ENCODE measurements at regions not wholly inside any gene's neighbourhood (a gene's known extent, or its start where the extent isn't known, plus 50 kb on each side); places are given as distances from the start of the nearest gene placed in this dataset.

DNA sequence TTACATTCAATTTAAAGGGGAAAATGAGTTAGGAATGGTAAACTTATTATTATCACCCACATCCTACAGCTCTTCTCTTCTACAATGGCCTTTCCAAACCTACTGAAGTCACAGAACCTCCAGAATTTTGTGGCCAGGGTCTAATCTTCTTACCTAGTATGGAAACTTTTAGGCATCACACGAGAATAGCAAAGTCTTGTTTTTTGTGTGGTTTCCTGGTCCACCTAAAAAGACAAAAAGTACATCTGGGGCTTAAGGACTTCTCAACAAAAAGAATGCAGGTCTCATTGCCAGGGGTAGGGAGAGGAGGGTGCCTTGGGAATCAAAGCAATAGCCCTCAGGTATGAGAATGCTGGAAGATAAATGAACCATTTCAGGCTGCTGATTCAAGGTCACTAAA, 345.3 kb downstream of the LMX1A start:
- no peak overlapping the region for H3K9ac ChIP-seq (replicated peaks; ENCODE audit: extremely low read depth, insufficient read depth, low read length)

GRCh38 chr1:165010418-165011070, 346.0 kb downstream of the LMX1A start:
- H3K4me2 ChIP-seq (ENCODE audit: insufficient read depth, low read length): no peak overlapping the region
- no peak overlapping the region for H2AFZ ChIP-seq (ENCODE audit: low read depth, low read length)
- H3K9me1 ChIP-seq (replicated peaks; ENCODE audit: control insufficient read depth, extremely low read depth, insufficient read depth, low read length): no peaks in the 10 kb centered on the region
- H4K20me1 ChIP-seq (replicated peaks; ENCODE audit: control insufficient read depth, extremely low read depth, insufficient read depth, low read length): no peaks in the 10 kb centered on the region
- BruUV-seq (replicated peaks): no TSS peak
- ChIA-PET CTCF (no interaction called here), POLR2A (no interaction called here)
- no peak for TF ChIP-seq MYC (IDR thresholded peaks at IDR 0.05; ENCODE audit: low read depth, low read length)
- no peak for TF ChIP-seq POLR2AphosphoS5 (IDR thresholded peaks at IDR 0.05; ENCODE audit: insufficient read depth, low read depth, low read length)
- no peak for TF ChIP-seq FOS (IDR thresholded peaks at IDR 0.05; ENCODE audit: borderline replicate concordance, insufficient read depth, low read length)
- no peak for TF ChIP-seq GATA2 (IDR thresholded peaks at IDR 0.05; ENCODE audit: insufficient read depth, insufficient read length, low read depth, low read length)
- no peak for TF ChIP-seq EZH2 (IDR thresholded peaks at IDR 0.05; ENCODE audit: borderline replicate concordance, low read depth, low read length, severe bottlenecking)
- TF ChIP-seq CTCF (IDR thresholded peaks at IDR 0.05; ENCODE audit: extremely low read depth in 1 of 2, insufficient read depth in 1 of 2, low read depth in 1 of 2, low read length in 2 of 2): no peak
- TF ChIP-seq MAX (IDR thresholded peaks at IDR 0.05; ENCODE audit: insufficient read depth, insufficient read length): no peak
- TF ChIP-seq JUN (IDR thresholded peaks at IDR 0.05; ENCODE audit: borderline replicate concordance, insufficient read depth, insufficient read length, low read depth): no peak
- TF ChIP-seq POLR2A (IDR thresholded peaks at IDR 0.05; ENCODE audit: low read depth, low read length): no peak
- no peak for DNase-seq (ENCODE audit: low read depth, low spot score)
- no peak overlapping the region for H3K9ac ChIP-seq (replicated peaks; ENCODE audit: extremely low read depth, insufficient read depth, low read length)
- no peaks in the 10 kb centered on the region for H3K4me1 ChIP-seq (ENCODE audit: control insufficient read depth, extremely low read depth, insufficient read depth, low read length)
- dilution Hi-C loops (cut with MboI; ENCODE audit: extremely low pct_ligation_motif_present, low sequenced_read_pairs) (no loop called here), intact Hi-C loops (cut with micrococcal nuclease) (no loop called here)
- no peaks in the 10 kb centered on the region for H3K27me3 ChIP-seq (ENCODE audit: control insufficient read depth in 2 of 2, insufficient read depth in 2 of 2, low read length in 2 of 2)
- no peak overlapping the region for H3K4me3 ChIP-seq (replicated peaks in 1 of 3; ENCODE audit: insufficient read depth in 1 of 3, low read depth in 1 of 3, low read length in 3 of 3)
- H3K27ac ChIP-seq (ENCODE audit: insufficient read depth, low read depth, low read length): no peak overlapping the region
- H3K36me3 ChIP-seq (ENCODE audit: control insufficient read depth in 2 of 2, extremely low read depth in 1 of 2, insufficient read depth in 2 of 2, low read length in 2 of 2): no peaks in the 10 kb centered on the region
- H3K79me2 ChIP-seq (ENCODE audit: control insufficient read depth, insufficient read depth, low read length): no peaks in the 10 kb centered on the region
- FAIRE-seq: no peak
- no peaks in the 10 kb centered on the region for H3K9me3 ChIP-seq (replicated peaks; ENCODE audit: control insufficient read depth, insufficient read depth, low read length)

More for the DNA sequence above, 345.3 kb downstream of the LMX1A start:
- CTCF ChIA-PET: no interaction called here
- intact Hi-C loops (cut with micrococcal nuclease) (no loop called here), dilution Hi-C loops (cut with MboI; ENCODE audit: extremely low pct_ligation_motif_present, low sequenced_read_pairs) (no loop called here)
- no peaks in the 10 kb centered on the region for H3K36me3 ChIP-seq (ENCODE audit: control insufficient read depth in 2 of 2, extremely low read depth in 1 of 2, insufficient read depth in 2 of 2, low read length in 2 of 2)
- H3K27ac ChIP-seq (ENCODE audit: insufficient read depth, low read depth, low read length): no peak overlapping the region
- no peaks in the 10 kb centered on the region for H3K79me2 ChIP-seq (ENCODE audit: control insufficient read depth, insufficient read depth, low read length)
- H3K9me1 ChIP-seq (replicated peaks; ENCODE audit: control insufficient read depth, extremely low read depth, insufficient read depth, low read length): no peaks in the 10 kb centered on the region
- no peak for DNase-seq (ENCODE audit: low read depth, low spot score)
- no peaks in the 10 kb centered on the region for H3K9me3 ChIP-seq (replicated peaks; ENCODE audit: control insufficient read depth, insufficient read depth, low read length)
- no peaks in the 10 kb centered on the region for H3K27me3 ChIP-seq (ENCODE audit: control insufficient read depth in 2 of 2, insufficient read depth in 2 of 2, low read length in 2 of 2)
- no peaks in the 10 kb centered on the region for H4K20me1 ChIP-seq (replicated peaks; ENCODE audit: control insufficient read depth, extremely low read depth, insufficient read depth, low read length)
- H3K4me1 ChIP-seq (ENCODE audit: control insufficient read depth, extremely low read depth, insufficient read depth, low read length): no peaks in the 10 kb centered on the region
- POLR2A ChIA-PET: no interaction called here
- TF ChIP-seq MYC (IDR thresholded peaks at IDR 0.05; ENCODE audit: low read depth, low read length): no peak
- TF ChIP-seq GATA2 (IDR thresholded peaks at IDR 0.05; ENCODE audit: insufficient read depth, insufficient read length, low read depth, low read length): no peak
- no peak for TF ChIP-seq CTCF (IDR thresholded peaks at IDR 0.05; ENCODE audit: extremely low read depth in 1 of 2, insufficient read depth in 1 of 2, low read depth in 1 of 2, low read length in 2 of 2)
- H3K4me2 ChIP-seq (ENCODE audit: insufficient read depth, low read length): no peak overlapping the region
- no peak overlapping the region for H3K4me3 ChIP-seq (replicated peaks in 1 of 3; ENCODE audit: insufficient read depth in 1 of 3, low read depth in 1 of 3, low read length in 3 of 3)
- FAIRE-seq: no peak
- no TSS peak for BruUV-seq (replicated peaks)
- H2AFZ ChIP-seq (ENCODE audit: low read depth, low read length): no peak overlapping the region

All from endothelial cell of umbilical vein (primary cell).